PC-9 (cell line): ENCODE measurements at regions not wholly inside any gene's neighbourhood (a gene's known extent, or its start where the extent isn't known, plus 50 kb on each side); places are given as distances from the start of the nearest gene placed in this dataset.

Experiments
- BruUV-seq: library from RNA; stranded (reverse); fragments of 400-500 nt; replicated peaks from 2 replicates; lab custom pipeline; 2021; lab: Mats Ljungman, UMichigan
- CTCF ChIA-PET: fragments of 300-600 bp; sonication (Branson Sonifier 250); formaldehyde crosslinking; loops from one replicate; lab custom pipeline; 2022; ENCODE audit warnings: antibody characterized with exemption; lab: Charles Lee
- POLR2A ChIA-PET: fragments of 300-600 bp; sonication (Branson Sonifier 250); formaldehyde crosslinking; loops from one replicate; lab custom pipeline; 2022; ENCODE audit warnings: antibody characterized with exemption; ENCODE audit not compliant: unreplicated experiment; lab: Charles Lee
- DNase-seq, 2 experiments: peaks; one replicate each; pipeline versions ENCODE4 v3.0.0 to v3.0.0-alpha.2; 2015 to 2022; ENCODE audit warnings: mixed read lengths in 1 of 2
- H2AFZ ChIP-seq: fragments of 200-600 bp; sonication (generic); 2 replicates; pipeline ENCODE4 v1.8.1; 2017; ENCODE audit warnings: antibody characterized with exemption
- H3F3A ChIP-seq: fragments of 200-600 bp; sonication (generic); 2 replicates; pipeline ENCODE4 v1.8.1; 2017; ENCODE audit warnings: antibody characterized with exemption, mild to moderate bottlenecking, low read depth; ENCODE audit not compliant: insufficient read depth
- H3K27ac ChIP-seq: fragments of 200-600 bp; sonication (generic); 2 replicates; pipeline ENCODE4 v1.6.1; 2016; ENCODE audit warnings: mixed run types
- H3K27me3 ChIP-seq: fragments of 200-600 bp; sonication (generic); 2 replicates; pipeline ENCODE4 v1.6.1; 2016; ENCODE audit warnings: low read depth, mixed run types; ENCODE audit not compliant: insufficient read depth
- H3K36me3 ChIP-seq: fragments of 200-600 bp; sonication (generic); 2 replicates; pipeline ENCODE4 v1.6.1; 2016; ENCODE audit warnings: low read depth, mixed run types
- H3K4me1 ChIP-seq: fragments of 200-600 bp; sonication (generic); replicated peaks from 2 replicates; pipeline ENCODE4 v1.6.1; 2016; ENCODE audit warnings: mixed run types; ENCODE audit not compliant: insufficient read depth
- H3K4me2 ChIP-seq: fragments of 200-600 bp; sonication (generic); 2 replicates; pipeline ENCODE4 v1.6.1; 2017; ENCODE audit warnings: mixed run types
- H3K4me3 ChIP-seq: fragments of 200-600 bp; sonication (generic); 2 replicates; pipeline ENCODE4 v1.6.1; 2016; ENCODE audit warnings: mixed run types
- H3K79me2 ChIP-seq: fragments of 200-600 bp; sonication (generic); 2 replicates; pipeline ENCODE4 v1.6.1; 2017; ENCODE audit warnings: low read depth, mixed run types
- H3K9me2 ChIP-seq: fragments of 200-600 bp; sonication (generic); 2 replicates; pipeline ENCODE4 v1.8.1; 2017; ENCODE audit warnings: mild to moderate bottlenecking; ENCODE audit not compliant: insufficient read depth
- H3K9me3 ChIP-seq: fragments of 200-600 bp; sonication (generic); 2 replicates; pipeline ENCODE4 v1.8.1; 2016; ENCODE audit warnings: low read depth; ENCODE audit not compliant: insufficient read depth
- H4K20me1 ChIP-seq: fragments of 200-600 bp; sonication (generic); 2 replicates; pipeline ENCODE4 v1.8.1; 2017; ENCODE audit not compliant: insufficient read depth
- EZH2 ChIP-seq: fragments of 200-600 bp; sonication (generic); IDR thresholded peaks from 2 replicates; pipeline ENCODE4 v1.8.0; 2017; ENCODE audit warnings: antibody characterized with exemption, low read depth
- intact Hi-C: fragments of 100-400 bp; cut with micrococcal nuclease; formaldehyde crosslinking; loops from one replicate; pipeline ENCODE4 v1.10.0; 2022; ENCODE audit not compliant: unreplicated experiment
- TF ChIP-seq, protein P1 (sequence below): fragments of 200-600 bp; sonication (generic); conservative IDR thresholded peaks from 2 replicates; pipeline ENCODE4 v1.6.1; 2017; ENCODE audit warnings: mixed run types, antibody characterized with exemption, mild to moderate bottlenecking, moderate library complexity

DNA sequence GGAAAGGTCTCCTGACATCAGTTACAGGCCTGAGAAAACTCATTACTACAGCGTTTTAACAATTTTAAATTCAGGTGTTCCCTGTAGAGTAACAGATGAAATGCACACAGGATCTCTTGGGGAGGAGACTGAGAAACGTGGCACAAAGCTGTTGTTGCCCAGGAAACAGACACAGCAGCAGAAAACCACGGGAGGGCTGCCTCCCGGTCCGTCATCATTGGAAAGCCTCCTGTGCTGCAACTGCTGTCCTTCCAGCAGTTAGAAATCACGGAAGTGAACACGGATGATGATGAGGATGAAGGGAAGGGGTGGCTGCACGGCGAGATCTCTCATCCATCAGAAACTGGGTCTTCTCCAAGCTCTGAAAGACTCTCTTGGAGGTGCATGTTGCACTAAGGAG, 94.6 kb upstream of the RNF32 start:
- no TSS peak for BruUV-seq
- no peaks in the 10 kb centered on the region for H3K36me3 ChIP-seq
- H3K27me3 ChIP-seq = peaks cover 95% of the 10 kb centered on the region
- DNase-seq = no peak
- no peaks in the 10 kb centered on the region for H3K9me3 ChIP-seq
- H4K20me1 ChIP-seq = no peaks in the 10 kb centered on the region
- no peak overlapping the region for H3K4me3 ChIP-seq
- intact Hi-C loops = no loop called here
- no peak overlapping the region for H3K27ac ChIP-seq
- H3K4me2 ChIP-seq = no peak overlapping the region
- POLR2A ChIA-PET = no interaction called here
- H3K79me2 ChIP-seq = no peaks in the 10 kb centered on the region
- no peaks in the 10 kb centered on the region for H3F3A ChIP-seq
- H3K9me2 ChIP-seq = no peaks in the 10 kb centered on the region
- H3K4me1 ChIP-seq = no peaks in the 10 kb centered on the region
- no peak overlapping the region for H2AFZ ChIP-seq
- TF ChIP-seq, protein P1, sequence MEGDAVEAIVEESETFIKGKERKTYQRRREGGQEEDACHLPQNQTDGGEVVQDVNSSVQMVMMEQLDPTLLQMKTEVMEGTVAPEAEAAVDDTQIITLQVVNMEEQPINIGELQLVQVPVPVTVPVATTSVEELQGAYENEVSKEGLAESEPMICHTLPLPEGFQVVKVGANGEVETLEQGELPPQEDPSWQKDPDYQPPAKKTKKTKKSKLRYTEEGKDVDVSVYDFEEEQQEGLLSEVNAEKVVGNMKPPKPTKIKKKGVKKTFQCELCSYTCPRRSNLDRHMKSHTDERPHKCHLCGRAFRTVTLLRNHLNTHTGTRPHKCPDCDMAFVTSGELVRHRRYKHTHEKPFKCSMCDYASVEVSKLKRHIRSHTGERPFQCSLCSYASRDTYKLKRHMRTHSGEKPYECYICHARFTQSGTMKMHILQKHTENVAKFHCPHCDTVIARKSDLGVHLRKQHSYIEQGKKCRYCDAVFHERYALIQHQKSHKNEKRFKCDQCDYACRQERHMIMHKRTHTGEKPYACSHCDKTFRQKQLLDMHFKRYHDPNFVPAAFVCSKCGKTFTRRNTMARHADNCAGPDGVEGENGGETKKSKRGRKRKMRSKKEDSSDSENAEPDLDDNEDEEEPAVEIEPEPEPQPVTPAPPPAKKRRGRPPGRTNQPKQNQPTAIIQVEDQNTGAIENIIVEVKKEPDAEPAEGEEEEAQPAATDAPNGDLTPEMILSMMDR = no peak
- no peak for TF ChIP-seq EZH2
- CTCF ChIA-PET = no interaction called here

DNA sequence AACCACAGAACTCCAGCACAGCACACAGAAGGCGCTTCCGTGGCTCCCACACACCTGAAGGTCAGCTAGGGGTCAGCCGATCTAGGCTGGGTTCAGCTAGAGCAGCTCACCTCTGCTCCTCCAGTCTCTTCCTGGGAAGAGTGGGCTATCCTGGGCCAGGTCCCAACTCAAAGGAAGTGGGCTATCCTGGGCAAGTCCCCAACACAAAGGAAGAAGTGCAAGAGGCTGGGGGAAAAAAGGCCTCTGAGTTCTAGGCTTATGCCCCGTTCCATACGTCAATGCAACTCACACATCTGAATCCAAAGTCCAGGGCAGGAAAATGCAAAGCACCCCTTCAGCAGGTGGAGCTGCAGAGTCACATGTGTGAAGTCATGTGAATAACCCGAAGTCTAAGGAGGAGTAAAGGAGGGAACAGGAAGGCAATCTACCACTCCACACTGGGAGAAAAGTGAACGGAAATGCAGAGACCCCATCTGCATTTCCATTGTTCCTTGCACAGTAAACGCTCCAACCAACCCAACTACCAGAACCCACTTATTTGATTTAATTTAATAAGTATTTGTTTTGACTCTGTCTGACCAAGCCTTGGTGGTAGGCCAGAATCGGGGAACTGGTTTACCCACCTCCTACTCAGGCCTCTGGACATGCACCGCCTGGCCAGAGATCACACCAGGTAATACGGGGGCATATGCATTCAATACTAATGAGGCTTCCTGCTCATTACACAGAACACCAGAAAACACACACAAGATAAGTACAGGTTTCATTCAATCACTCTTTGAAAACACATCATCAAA, 95.5 kb upstream of the RNF32 start:
- Histone ChIP-seq H3K4me2 (no peak overlapping the region), H3K9me3 (no peaks in the 10 kb centered on the region), H3K9me2 (no peaks in the 10 kb centered on the region), H3K27ac (no peak overlapping the region), H3F3A (no peaks in the 10 kb centered on the region), H3K4me3 (no peak overlapping the region), H3K79me2 (no peaks in the 10 kb centered on the region), H4K20me1 (no peaks in the 10 kb centered on the region), H3K27me3 (peaks cover 95% of the 10 kb centered on the region), H3K36me3 (no peaks in the 10 kb centered on the region), H2AFZ (no peak overlapping the region), H3K4me1 (no peaks in the 10 kb centered on the region)
- TF ChIP-seq, protein P1 = no peak
- TF ChIP-seq EZH2 = no peak
- no TSS peak for BruUV-seq
- DNase-seq = no peak
- CTCF ChIA-PET = no interaction called here
- POLR2A ChIA-PET = no interaction called here
- intact Hi-C loops = no loop called here

DNA sequence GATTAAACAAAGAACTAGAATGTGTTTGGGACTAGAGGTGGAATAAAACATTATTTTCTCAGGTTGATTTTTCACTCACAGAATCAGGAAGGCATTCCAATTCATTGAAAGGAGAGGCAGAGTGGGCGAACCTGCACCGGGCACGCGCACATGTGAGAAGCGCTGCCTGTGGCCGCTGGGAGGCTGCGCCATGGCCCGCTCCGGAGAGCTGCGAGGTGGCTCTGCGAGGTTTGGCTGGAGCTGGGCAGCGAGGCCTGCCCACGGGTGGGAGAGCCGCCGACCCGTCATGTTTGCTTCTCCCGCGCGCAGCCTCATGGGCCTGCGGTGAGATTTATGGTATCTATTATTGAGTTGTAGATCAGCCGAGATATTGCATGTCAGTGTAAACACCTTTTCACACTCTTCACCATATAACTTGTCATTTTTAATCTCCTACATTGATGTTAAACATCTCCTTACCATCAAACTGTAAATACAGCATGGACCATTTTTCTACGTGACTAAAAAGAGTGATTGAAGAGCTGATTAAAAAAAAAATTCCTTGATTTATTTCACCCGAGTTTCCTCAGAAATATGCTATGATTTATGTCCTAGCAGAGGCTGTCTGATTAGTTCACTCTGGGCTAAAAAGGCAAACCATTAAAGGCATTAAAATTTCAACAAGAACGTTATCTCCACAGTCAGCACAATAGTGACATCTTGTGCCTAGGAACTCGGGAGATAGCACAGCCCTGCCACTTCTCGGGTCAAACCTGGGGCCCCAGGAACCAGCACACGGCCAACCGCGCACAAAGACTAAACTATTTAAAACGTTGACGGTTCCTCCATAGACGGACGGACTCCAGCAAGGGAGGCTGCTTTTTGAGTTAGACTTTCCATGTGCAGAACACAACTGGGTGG, 96.6 kb upstream of the RNF32 start:
- Histone ChIP-seq H3F3A (no peaks in the 10 kb centered on the region), H3K27me3 (peaks cover 94% of the 10 kb centered on the region), H3K4me2 (no peak overlapping the region), H3K27ac (no peak overlapping the region), H4K20me1 (no peaks in the 10 kb centered on the region), H3K9me2 (no peaks in the 10 kb centered on the region), H3K79me2 (no peaks in the 10 kb centered on the region), H3K4me3 (no peak overlapping the region), H3K4me1 (no peaks in the 10 kb centered on the region), H2AFZ (no peak overlapping the region), H3K36me3 (no peaks in the 10 kb centered on the region), H3K9me3 (no peaks in the 10 kb centered on the region)
- intact Hi-C loops = no loop called here
- ChIA-PET CTCF (no interaction called here), POLR2A (no interaction called here)
- no TSS peak for BruUV-seq
- no peak for DNase-seq
- no peak for TF ChIP-seq EZH2
- TF ChIP-seq, protein P1 = no peak
